ENCODE measurements at regions not wholly inside any gene's neighbourhood (a gene's known extent, or its start where the extent isn't known, plus 50 kb on each side); places are given as distances from the start of the nearest gene placed in this dataset.

- DNase-seq (ENCODE audit: low read depth) (peak; percentile 17), FAIRE-seq (no peak)
- Histone ChIP-seq H3K4me3 (ENCODE audit: low read depth, low read length) (no peak overlapping the region), H3K27me3 (ENCODE audit: control insufficient read depth, insufficient read depth, low read length) (no peaks in the 10 kb centered on the region), H3K36me3 (ENCODE audit: control insufficient read depth, insufficient read depth, low read length) (no peaks in the 10 kb centered on the region)
- TF ChIP-seq CTCF (IDR thresholded peaks at IDR 0.05; ENCODE audit: insufficient read depth, low read length, severe bottlenecking), result no peak
Measured at GRCh38 chr5:165201771-165202518, 1696.5 kb downstream of the MAT2B start.

- no peak for TF ChIP-seq CTCF (IDR thresholded peaks at IDR 0.05; ENCODE audit: insufficient read depth, low read length, severe bottlenecking)
- no peaks in the 10 kb centered on the region for H3K27me3 ChIP-seq (ENCODE audit: control insufficient read depth, insufficient read depth, low read length)
- no peaks in the 10 kb centered on the region for H3K36me3 ChIP-seq (ENCODE audit: control insufficient read depth, insufficient read depth, low read length)
- no peak for FAIRE-seq
- H3K4me3 ChIP-seq (ENCODE audit: low read depth, low read length), result no peak overlapping the region
- no peak for DNase-seq (ENCODE audit: low read depth)
Measured at GRCh38 chr5:165202519-165202910, 1697.1 kb downstream of the MAT2B start.

GRCh38 chr5:165209101-165209727 is 1703.8 kb downstream of the MAT2B start:
- FAIRE-seq, result no peak

GRCh38 chr5:165224366-165225045 is 1719.1 kb downstream of the MAT2B start:
- H3K27me3 ChIP-seq (ENCODE audit: control insufficient read depth, insufficient read depth, low read length), result no peaks in the 10 kb centered on the region
- DNase-seq (ENCODE audit: low read depth) (no peak), FAIRE-seq (no peak)
- H3K36me3 ChIP-seq (ENCODE audit: control insufficient read depth, insufficient read depth, low read length), result no peaks in the 10 kb centered on the region
- TF ChIP-seq CTCF (IDR thresholded peaks at IDR 0.05; ENCODE audit: insufficient read depth, low read length, severe bottlenecking), result no peak
- no peak overlapping the region for H3K4me3 ChIP-seq (ENCODE audit: low read depth, low read length)

More at GRCh38 chr5:165209101-165209727, 1703.8 kb downstream of the MAT2B start:
- Histone ChIP-seq H3K27me3 (ENCODE audit: control insufficient read depth, insufficient read depth, low read length) (no peaks in the 10 kb centered on the region), H3K36me3 (ENCODE audit: control insufficient read depth, insufficient read depth, low read length) (no peaks in the 10 kb centered on the region), H3K4me3 (ENCODE audit: low read depth, low read length) (no peak overlapping the region)
- DNase-seq (ENCODE audit: low read depth), result peak; percentile 36
- peak; percentile 48 for TF ChIP-seq CTCF (IDR thresholded peaks at IDR 0.05; ENCODE audit: insufficient read depth, low read length, severe bottlenecking)

GRCh38 chr5:165227515-165227914 is 1722.1 kb downstream of the MAT2B start:
- TF ChIP-seq CTCF (IDR thresholded peaks at IDR 0.05; ENCODE audit: insufficient read depth, low read length, severe bottlenecking), result peak; percentile 17
- Histone ChIP-seq H3K27me3 (ENCODE audit: control insufficient read depth, insufficient read depth, low read length) (no peaks in the 10 kb centered on the region), H3K36me3 (ENCODE audit: control insufficient read depth, insufficient read depth, low read length) (no peaks in the 10 kb centered on the region), H3K4me3 (ENCODE audit: low read depth, low read length) (no peak overlapping the region)
- FAIRE-seq (no peak), DNase-seq (ENCODE audit: low read depth) (peak; percentile 12)

Measured in bronchial epithelial cell (primary cell).